ENCODE measurements at regions not wholly inside any gene's neighbourhood (a gene's known extent, or its start where the extent isn't known, plus 50 kb on each side); places are given as distances from the start of the nearest gene placed in this dataset.

GRCh38 chr2:173711816-173712215 is 253.4 kb downstream of the SP3 start:
- ATAC-seq (no peak), DNase-seq (no peak)
- Histone ChIP-seq H3K27ac (ENCODE audit: low read depth, low read length) (no peak overlapping the region), H3K4me1 (ENCODE audit: control insufficient read depth in 2 of 2, insufficient read depth in 2 of 2, low read length in 2 of 2) (no peaks in the 10 kb centered on the region), H3K9me3 (ENCODE audit: control insufficient read depth in 2 of 3, low read length in 3 of 3) (no peaks in the 10 kb centered on the region), H3K36me3 (ENCODE audit: control insufficient read depth in 2 of 3, insufficient read depth in 3 of 3, low read length in 3 of 3) (no peaks in the 10 kb centered on the region), H3K4me3 (ENCODE audit: low read length) (no peak overlapping the region), H3K27me3 (ENCODE audit: control insufficient read depth in 2 of 2, insufficient read depth in 2 of 2, low read length in 2 of 2) (no peaks in the 10 kb centered on the region)
- Mint-ChIP-seq H3K4me1 (no peaks in the 10 kb centered on the region), H3K4me3 (no peak overlapping the region), H3K36me3 (no peaks in the 10 kb centered on the region), H3K9me3 (no peaks in the 10 kb centered on the region), H3K27me3 (peaks cover 2 to 26% (median 12%) of the 10 kb centered on the region in 5 donors), H3K27ac (no peak overlapping the region)
- ChIA-PET POLR2A (no interaction called here), CTCF (no interaction called here)
- intact Hi-C loops (cut with micrococcal nuclease), result no loop called here

- H3K4me1 Mint-ChIP-seq, result no peaks in the 10 kb centered on the region
- no peaks in the 10 kb centered on the region for H3K27me3 ChIP-seq (ENCODE audit: control insufficient read depth in 2 of 2, insufficient read depth in 2 of 2, low read length in 2 of 2)
- no peaks in the 10 kb centered on the region for H3K9me3 ChIP-seq (ENCODE audit: control insufficient read depth in 2 of 3, low read length in 3 of 3)
- no peak overlapping the region for H3K4me3 Mint-ChIP-seq
- DNase-seq (no peak), ATAC-seq (no peak)
- ChIA-PET POLR2A (no interaction called here), CTCF (no interaction called here)
- no peak overlapping the region for H3K4me3 ChIP-seq (ENCODE audit: low read length)
- H3K9me3 Mint-ChIP-seq, result peaks cover 0 to 2% (median 0%) of the 10 kb centered on the region in 11 donors
- peaks cover 2 to 39% (median 31%) of the 10 kb centered on the region in 5 donors for H3K27me3 Mint-ChIP-seq
- no peaks in the 10 kb centered on the region for H3K4me1 ChIP-seq (ENCODE audit: control insufficient read depth in 2 of 2, insufficient read depth in 2 of 2, low read length in 2 of 2)
- H3K27ac ChIP-seq (ENCODE audit: low read depth, low read length), result no peak overlapping the region
- intact Hi-C loops (cut with micrococcal nuclease), result no loop called here
- no peaks in the 10 kb centered on the region for H3K36me3 Mint-ChIP-seq
- H3K27ac Mint-ChIP-seq, result no peak overlapping the region
- no peaks in the 10 kb centered on the region for H3K36me3 ChIP-seq (ENCODE audit: control insufficient read depth in 2 of 3, insufficient read depth in 3 of 3, low read length in 3 of 3)
Observed at GRCh38 chr2:173713904-173714555, 251.1 kb downstream of the SP3 start.

GRCh38 chr2:173715441-173715840 is 249.7 kb downstream of the SP3 start:
- Mint-ChIP-seq H3K27me3 (peaks cover 2 to 41% (median 34%) of the 10 kb centered on the region in 5 donors), H3K36me3 (no peaks in the 10 kb centered on the region), H3K27ac (no peak overlapping the region), H3K4me3 (no peak overlapping the region), H3K9me3 (peaks cover 0 to 2% (median 0%) of the 10 kb centered on the region in 11 donors), H3K4me1 (no peaks in the 10 kb centered on the region)
- Histone ChIP-seq H3K27ac (ENCODE audit: low read depth, low read length) (no peak overlapping the region), H3K36me3 (ENCODE audit: control insufficient read depth in 2 of 3, insufficient read depth in 3 of 3, low read length in 3 of 3) (no peaks in the 10 kb centered on the region), H3K27me3 (ENCODE audit: control insufficient read depth in 2 of 2, insufficient read depth in 2 of 2, low read length in 2 of 2) (no peaks in the 10 kb centered on the region), H3K4me3 (ENCODE audit: low read length) (no peak overlapping the region), H3K4me1 (ENCODE audit: control insufficient read depth in 2 of 2, insufficient read depth in 2 of 2, low read length in 2 of 2) (no peaks in the 10 kb centered on the region), H3K9me3 (ENCODE audit: control insufficient read depth in 2 of 3, low read length in 3 of 3) (no peaks in the 10 kb centered on the region)
- ChIA-PET POLR2A (no interaction called here), CTCF (no interaction called here)
- ATAC-seq (no peak), DNase-seq (no peak)
- intact Hi-C loops (cut with micrococcal nuclease), result no loop called here

- H3K4me3 ChIP-seq (ENCODE audit: low read length), result no peak overlapping the region
- POLR2A ChIA-PET, result no interaction called here
- H3K4me1 ChIP-seq (ENCODE audit: control insufficient read depth in 2 of 2, insufficient read depth in 2 of 2, low read length in 2 of 2), result no peaks in the 10 kb centered on the region
- peaks cover 2 to 47% (median 44%) of the 10 kb centered on the region in 5 donors for H3K27me3 Mint-ChIP-seq
- no peaks in the 10 kb centered on the region for H3K36me3 ChIP-seq (ENCODE audit: control insufficient read depth in 2 of 3, insufficient read depth in 3 of 3, low read length in 3 of 3)
- H3K9me3 ChIP-seq (ENCODE audit: control insufficient read depth in 2 of 3, low read length in 3 of 3), result no peaks in the 10 kb centered on the region
- CTCF ChIA-PET, result no interaction called here
- H3K36me3 Mint-ChIP-seq, result no peaks in the 10 kb centered on the region
- H3K27ac Mint-ChIP-seq, result no peak overlapping the region
- no peak overlapping the region for H3K4me3 Mint-ChIP-seq
- ATAC-seq (no peak), DNase-seq (no peak)
- no peak overlapping the region for H3K27ac ChIP-seq (ENCODE audit: low read depth, low read length)
- no peaks in the 10 kb centered on the region for H3K4me1 Mint-ChIP-seq
- intact Hi-C loops (cut with micrococcal nuclease), result no loop called here
- H3K9me3 Mint-ChIP-seq, result peaks cover 0 to 2% (median 0%) of the 10 kb centered on the region in 11 donors
- no peaks in the 10 kb centered on the region for H3K27me3 ChIP-seq (ENCODE audit: control insufficient read depth in 2 of 2, insufficient read depth in 2 of 2, low read length in 2 of 2)
Observed at GRCh38 chr2:173716458-173717052, 248.6 kb downstream of the SP3 start.

- no peak overlapping the region for H3K27ac ChIP-seq (ENCODE audit: low read depth, low read length)
- Mint-ChIP-seq H3K4me1 (no peaks in the 10 kb centered on the region), H3K4me3 (no peak overlapping the region), H3K36me3 (no peaks in the 10 kb centered on the region), H3K27me3 (peaks cover 11 to 66% (median 60%) of the 10 kb centered on the region in 5 donors), H3K27ac (no peak overlapping the region), H3K9me3 (peaks cover 0 to 2% (median 0%) of the 10 kb centered on the region in 11 donors)
- CTCF ChIA-PET, result no interaction called here
- no peak overlapping the region for H3K4me3 ChIP-seq (ENCODE audit: low read length)
- H3K9me3 ChIP-seq (ENCODE audit: control insufficient read depth in 2 of 3, low read length in 3 of 3), result no peaks in the 10 kb centered on the region
- DNase-seq, result no peak
- H3K27me3 ChIP-seq (ENCODE audit: control insufficient read depth in 2 of 2, insufficient read depth in 2 of 2, low read length in 2 of 2), result no peaks in the 10 kb centered on the region
- no peaks in the 10 kb centered on the region for H3K36me3 ChIP-seq (ENCODE audit: control insufficient read depth in 2 of 3, insufficient read depth in 3 of 3, low read length in 3 of 3)
- POLR2A ChIA-PET, result no interaction called here
- intact Hi-C loops (cut with micrococcal nuclease), result no loop called here
- ATAC-seq, result no peak
- H3K4me1 ChIP-seq (ENCODE audit: control insufficient read depth in 2 of 2, insufficient read depth in 2 of 2, low read length in 2 of 2), result no peaks in the 10 kb centered on the region
Observed at GRCh38 chr2:173719471-173719870, 245.7 kb downstream of the SP3 start.

- Mint-ChIP-seq H3K27me3 (peaks cover 13 to 67% (median 63%) of the 10 kb centered on the region in 5 donors), H3K9me3 (peaks cover 0 to 2% (median 0%) of the 10 kb centered on the region in 11 donors), H3K4me3 (no peak overlapping the region), H3K27ac (no peak overlapping the region), H3K36me3 (no peaks in the 10 kb centered on the region), H3K4me1 (no peaks in the 10 kb centered on the region)
- ChIA-PET POLR2A (no interaction called here), CTCF (no interaction called here)
- H3K4me3 ChIP-seq (ENCODE audit: low read length), result no peak overlapping the region
- H3K27me3 ChIP-seq (ENCODE audit: control insufficient read depth in 2 of 2, insufficient read depth in 2 of 2, low read length in 2 of 2), result no peaks in the 10 kb centered on the region
- DNase-seq, result no peak
- no peaks in the 10 kb centered on the region for H3K4me1 ChIP-seq (ENCODE audit: control insufficient read depth in 2 of 2, insufficient read depth in 2 of 2, low read length in 2 of 2)
- no peaks in the 10 kb centered on the region for H3K36me3 ChIP-seq (ENCODE audit: control insufficient read depth in 2 of 3, insufficient read depth in 3 of 3, low read length in 3 of 3)
- ATAC-seq, result no peak
- intact Hi-C loops (cut with micrococcal nuclease), result no loop called here
- H3K27ac ChIP-seq (ENCODE audit: low read depth, low read length), result no peak overlapping the region
- H3K9me3 ChIP-seq (ENCODE audit: control insufficient read depth in 2 of 3, low read length in 3 of 3), result no peaks in the 10 kb centered on the region
Observed at GRCh38 chr2:173720306-173720705, 244.9 kb downstream of the SP3 start.

DNA sequence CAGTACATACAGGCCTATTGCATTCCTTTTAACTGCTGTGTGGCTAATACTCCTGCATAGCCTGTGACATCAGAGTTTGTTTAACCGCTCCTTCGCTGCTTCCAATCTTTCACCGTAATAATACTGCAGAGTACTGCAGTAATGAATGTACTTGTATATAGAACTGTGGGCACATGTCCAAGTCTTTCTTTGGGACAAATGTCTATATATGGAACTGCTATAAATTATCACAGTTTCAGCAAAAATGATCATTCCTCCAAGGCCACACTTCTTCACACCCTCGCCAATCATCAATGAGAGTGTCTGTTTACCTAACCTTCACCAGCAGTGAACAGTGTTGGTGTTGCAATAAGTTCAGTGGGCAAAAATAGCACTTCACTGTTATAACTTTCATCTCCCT is 230.4 kb downstream of the SP3 start:
- ChIA-PET POLR2A (no interaction called here), CTCF (no interaction called here)
- no peak overlapping the region for H3K27ac ChIP-seq (ENCODE audit: low read depth, low read length)
- H3K27ac Mint-ChIP-seq, result no peak overlapping the region
- H3K9me3 ChIP-seq (ENCODE audit: control insufficient read depth in 2 of 3, low read length in 3 of 3), result no peaks in the 10 kb centered on the region
- no peak overlapping the region for H3K4me3 Mint-ChIP-seq
- intact Hi-C loops (cut with micrococcal nuclease), result no loop called here
- H3K27me3 ChIP-seq (ENCODE audit: control insufficient read depth in 2 of 2, insufficient read depth in 2 of 2, low read length in 2 of 2), result no peaks in the 10 kb centered on the region
- H3K4me3 ChIP-seq (ENCODE audit: low read length), result no peak overlapping the region
- peaks cover 0 to 8% (median 4%) of the 10 kb centered on the region in 11 donors for H3K9me3 Mint-ChIP-seq
- no peaks in the 10 kb centered on the region for H3K36me3 Mint-ChIP-seq
- ATAC-seq (no peak), DNase-seq (no peak)
- H3K36me3 ChIP-seq (ENCODE audit: control insufficient read depth in 2 of 3, insufficient read depth in 3 of 3, low read length in 3 of 3), result no peaks in the 10 kb centered on the region
- no peaks in the 10 kb centered on the region for H3K4me1 Mint-ChIP-seq
- no peaks in the 10 kb centered on the region for H3K4me1 ChIP-seq (ENCODE audit: control insufficient read depth in 2 of 2, insufficient read depth in 2 of 2, low read length in 2 of 2)
- peaks cover 0 to 27% (median 6%) of the 10 kb centered on the region in 5 donors for H3K27me3 Mint-ChIP-seq

Measured in naive thymus-derived CD4-positive, alpha-beta T cell (primary cell).